ENCODE measurements at regions not wholly inside any gene's neighbourhood (a gene's known extent, or its start where the extent isn't known, plus 50 kb on each side); places are given as distances from the start of the nearest gene placed in this dataset.
"Not testable (repeated sequence)": the region's sequence is repeated elsewhere in the genome, so short reads cannot be mapped to it uniquely, and the experiment has no call there.

- no peak overlapping the region for H3K4me3 ChIP-seq (replicated peaks in 1 of 2; ENCODE audit: low read depth in 2 of 2, low read length in 2 of 2)
- TF ChIP-seq CTCF (IDR thresholded peaks at IDR 0.05; ENCODE audit: low read depth, low read length) = no peak
- DNase-seq (ENCODE audit: low read depth in 2 of 2) = no peak
These were observed 250.9 kb upstream of the MAOA start for GRCh38 chrX:43405191-43405590.

- H3K4me3 ChIP-seq (replicated peaks in 1 of 2; ENCODE audit: low read depth in 2 of 2, low read length in 2 of 2) = no peak overlapping the region
- no peak for DNase-seq (ENCODE audit: low read depth in 2 of 2)
- no peak for TF ChIP-seq CTCF (IDR thresholded peaks at IDR 0.05; ENCODE audit: low read depth, low read length)
These were observed 232.2 kb upstream of the MAOA start for GRCh38 chrX:43423876-43424275.

- no peak for TF ChIP-seq CTCF (IDR thresholded peaks at IDR 0.05; ENCODE audit: low read depth, low read length)
- H3K4me3 ChIP-seq (replicated peaks in 1 of 2; ENCODE audit: low read depth in 2 of 2, low read length in 2 of 2) = no peak overlapping the region
- DNase-seq (ENCODE audit: low read depth in 2 of 2) = no peak
These were observed 219.6 kb upstream of the MAOA start for GRCh38 chrX:43436517-43436916.

GRCh38 chrX:43446752-43447151 is 209.3 kb upstream of the MAOA start:
- H3K4me3 ChIP-seq (replicated peaks in 1 of 2; ENCODE audit: low read depth in 2 of 2, low read length in 2 of 2) = no peak overlapping the region
- no peak for TF ChIP-seq CTCF (IDR thresholded peaks at IDR 0.05; ENCODE audit: low read depth, low read length)
- no peak for DNase-seq (ENCODE audit: low read depth in 2 of 2)

- no peak overlapping the region for H3K4me3 ChIP-seq (replicated peaks in 1 of 2; ENCODE audit: low read depth in 2 of 2, low read length in 2 of 2)
- no peak for TF ChIP-seq CTCF (IDR thresholded peaks at IDR 0.05; ENCODE audit: low read depth, low read length)
- no peak for DNase-seq (ENCODE audit: low read depth in 2 of 2)
These were observed 207.4 kb upstream of the MAOA start for GRCh38 chrX:43448688-43449087.

- no peak for TF ChIP-seq CTCF (IDR thresholded peaks at IDR 0.05; ENCODE audit: low read depth, low read length)
- DNase-seq (ENCODE audit: low read depth in 2 of 2) = no peak
- no peak overlapping the region for H3K4me3 ChIP-seq (replicated peaks in 1 of 2; ENCODE audit: low read depth in 2 of 2, low read length in 2 of 2)
These were observed 205.7 kb upstream of the MAOA start for GRCh38 chrX:43450355-43450754.

GRCh38 chrX:43451976-43452686 is 204.0 kb upstream of the MAOA start:
- not testable (repeated sequence) for DNase-seq (ENCODE audit: low read depth in 2 of 2); H3K4me3 ChIP-seq (replicated peaks in 1 of 2; ENCODE audit: low read depth in 2 of 2, low read length in 2 of 2)

Measured in cardiac fibroblast (primary cell).